Mucosa of rectum (tissue), 2 donors: ENCODE measurements at regions not wholly inside any gene's neighbourhood (a gene's known extent, or its start where the extent isn't known, plus 50 kb on each side); places are given as distances from the start of the nearest gene placed in this dataset.

Source experiments
- H3K27ac ChIP-seq, 2 donors: one replicate each; pipeline ENCODE4 v1.7.0; 2013; ENCODE audit warnings: inconsistent platforms in 2 of 2, low read depth in 2 of 2, low read length in 2 of 2
- H3K27me3 ChIP-seq, 2 donors: one replicate each; pipeline ENCODE4 v1.7.0; 2013; ENCODE audit warnings: low read length in 2 of 2; ENCODE audit not compliant: control insufficient read depth in 2 of 2, insufficient read depth in 2 of 2
- H3K36me3 ChIP-seq, 2 donors: one replicate each; pipeline ENCODE4 v1.7.0; 2013; ENCODE audit warnings: low read length in 2 of 2; ENCODE audit not compliant: control insufficient read depth in 2 of 2, insufficient read depth in 2 of 2
- H3K4me1 ChIP-seq, 2 donors: one replicate each; pipeline ENCODE4 v1.7.0; 2013; ENCODE audit warnings: low read length in 2 of 2, mild to moderate bottlenecking in 1 of 2; ENCODE audit not compliant: control insufficient read depth in 2 of 2, insufficient read depth in 2 of 2
- H3K4me3 ChIP-seq, 2 donors: one replicate each; pipeline ENCODE4 v1.7.0; 2013; ENCODE audit warnings: low read length in 2 of 2
- H3K9ac ChIP-seq, 2 donors: one replicate each; pipeline ENCODE4 v1.7.0; 2013; ENCODE audit warnings: low read length in 2 of 2, low read depth in 1 of 2, mild to moderate bottlenecking in 1 of 2
- H3K9me3 ChIP-seq, 2 donors: one replicate each; pipeline ENCODE4 v1.7.0; 2013; ENCODE audit warnings: low read length in 2 of 2; ENCODE audit not compliant: control insufficient read depth in 2 of 2
- donor health status: healthy.
- donor health status: Normal muscosa, but diverticular disease.

DNA sequence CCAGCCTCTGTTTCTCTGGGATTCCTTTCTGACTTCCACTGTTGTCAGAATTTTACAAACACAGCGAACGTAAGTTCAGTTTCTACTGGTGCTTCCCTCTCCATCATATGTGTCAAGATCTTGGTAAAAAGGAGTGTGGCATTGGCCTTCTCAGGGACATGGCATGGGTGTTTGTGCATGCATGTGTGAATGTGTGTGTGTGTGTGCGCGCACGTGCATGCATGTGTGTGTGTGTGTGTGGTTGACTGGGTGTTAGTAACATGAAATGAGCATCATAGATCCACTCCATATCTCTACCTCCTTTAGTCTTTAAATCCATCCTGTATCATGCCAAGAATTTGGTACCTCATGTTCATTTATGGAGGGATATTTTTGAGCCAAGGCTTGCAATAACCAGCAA, 411.3 kb downstream of the NPHP4 start:
- H3K36me3 ChIP-seq = no peaks in the 10 kb centered on the region
- H3K4me3 ChIP-seq = no peak overlapping the region
- no peaks in the 10 kb centered on the region for H3K9me3 ChIP-seq
- no peaks in the 10 kb centered on the region for H3K4me1 ChIP-seq
- H3K27ac ChIP-seq = no peak overlapping the region
- H3K27me3 ChIP-seq = peaks cover 0 to 1% of the 10 kb centered on the region in 2 donors
- H3K9ac ChIP-seq = no peak overlapping the region

DNA sequence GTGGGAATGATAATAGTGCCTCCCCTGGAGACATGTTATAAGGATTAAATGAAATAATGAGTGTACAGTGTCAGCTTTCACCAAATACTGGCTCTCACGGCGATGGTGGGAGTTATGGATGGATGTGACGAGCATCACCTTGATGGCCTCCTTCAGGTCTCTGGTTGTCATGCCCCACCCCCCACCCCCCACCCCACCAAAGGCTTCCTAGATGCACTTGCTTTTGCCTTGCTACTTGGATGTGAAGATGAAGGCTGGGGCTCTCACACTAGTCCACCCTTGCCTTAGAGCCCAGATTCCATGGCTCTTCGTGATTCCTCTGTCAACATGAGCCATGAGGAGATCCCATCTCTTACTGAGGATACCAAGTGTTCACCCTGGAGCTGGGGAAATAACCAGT, 412.3 kb downstream of the NPHP4 start:
- Histone ChIP-seq H3K36me3 (no peaks in the 10 kb centered on the region), H3K27ac (no peak overlapping the region), H3K4me1 (no peaks in the 10 kb centered on the region), H3K9me3 (no peaks in the 10 kb centered on the region), H3K27me3 (peaks cover 0 to 1% of the 10 kb centered on the region in 2 donors), H3K4me3 (no peak overlapping the region), H3K9ac (no peak overlapping the region)

DNA sequence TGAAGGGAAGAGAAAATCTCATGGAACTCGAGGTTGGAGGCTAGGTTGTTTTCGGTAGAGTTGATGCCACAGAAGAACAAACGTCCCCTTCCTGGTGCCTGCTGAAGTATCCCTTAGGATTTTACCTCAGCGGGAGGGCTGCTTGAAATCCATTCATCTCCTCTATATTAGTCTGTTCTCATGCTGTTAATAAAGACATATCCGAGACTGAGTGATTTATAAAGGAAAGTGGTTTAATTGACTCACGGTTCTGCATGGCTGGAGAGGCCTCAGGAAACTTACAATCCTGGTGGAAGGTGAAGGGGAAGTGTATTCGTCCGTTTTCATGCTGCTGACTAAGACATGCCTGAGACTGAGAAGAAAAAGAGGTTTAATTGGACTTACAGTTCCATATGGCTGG, 413.5 kb downstream of the NPHP4 start:
- Histone ChIP-seq H3K27ac (no peak overlapping the region), H3K27me3 (peaks cover 0 to 1% of the 10 kb centered on the region in 2 donors)

DNA sequence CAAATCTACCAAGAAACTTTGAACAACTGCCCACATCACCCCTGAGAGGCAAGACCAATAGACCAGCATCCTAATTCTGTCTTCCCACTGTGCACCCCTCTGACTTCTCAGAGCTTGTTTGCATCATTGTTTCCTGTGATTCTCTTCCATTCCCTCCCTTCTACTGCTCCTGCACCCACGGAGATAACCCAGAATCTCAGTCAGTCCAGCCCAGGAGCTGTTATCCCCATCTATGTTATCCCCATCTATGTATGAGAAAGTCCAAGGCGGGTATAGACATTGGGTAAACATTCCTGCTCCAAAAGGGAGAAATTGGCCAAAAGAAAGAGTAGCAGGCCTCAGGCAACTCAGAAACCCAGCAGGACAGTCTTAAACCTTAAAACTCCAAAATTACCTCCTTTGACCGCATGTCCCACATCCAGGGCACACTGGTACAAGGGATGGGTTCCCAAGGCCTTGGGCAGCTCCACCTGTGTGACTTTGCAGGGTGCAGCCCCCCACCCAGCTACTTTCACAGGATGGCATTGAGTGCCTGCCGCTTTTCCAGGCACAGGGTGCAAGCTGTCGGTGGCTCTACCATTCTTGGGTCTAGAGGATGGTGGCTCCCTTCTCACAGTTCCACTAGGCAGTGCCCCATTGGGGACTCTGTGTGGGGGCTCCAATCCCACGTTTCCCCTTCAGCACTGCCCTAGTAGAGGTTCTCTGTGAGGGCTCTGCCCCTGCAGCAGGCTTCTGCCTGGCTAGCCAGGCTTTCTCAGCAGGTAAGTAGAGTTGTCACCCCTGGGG, 414.8 kb downstream of the NPHP4 start:
- H3K4me1 ChIP-seq = no peaks in the 10 kb centered on the region
- H3K27me3 ChIP-seq = peaks cover 0 to under 1% of the 10 kb centered on the region in 2 donors
- no peak overlapping the region for H3K9ac ChIP-seq
- no peak overlapping the region for H3K27ac ChIP-seq
- H3K4me3 ChIP-seq = no peak overlapping the region
- no peaks in the 10 kb centered on the region for H3K36me3 ChIP-seq
- H3K9me3 ChIP-seq = no peaks in the 10 kb centered on the region

More for the DNA sequence above, 413.5 kb downstream of the NPHP4 start:
- no peak overlapping the region for H3K9ac ChIP-seq
- H3K4me3 ChIP-seq = no peak overlapping the region
- no peaks in the 10 kb centered on the region for H3K9me3 ChIP-seq
- H3K4me1 ChIP-seq = no peaks in the 10 kb centered on the region
- no peaks in the 10 kb centered on the region for H3K36me3 ChIP-seq

DNA sequence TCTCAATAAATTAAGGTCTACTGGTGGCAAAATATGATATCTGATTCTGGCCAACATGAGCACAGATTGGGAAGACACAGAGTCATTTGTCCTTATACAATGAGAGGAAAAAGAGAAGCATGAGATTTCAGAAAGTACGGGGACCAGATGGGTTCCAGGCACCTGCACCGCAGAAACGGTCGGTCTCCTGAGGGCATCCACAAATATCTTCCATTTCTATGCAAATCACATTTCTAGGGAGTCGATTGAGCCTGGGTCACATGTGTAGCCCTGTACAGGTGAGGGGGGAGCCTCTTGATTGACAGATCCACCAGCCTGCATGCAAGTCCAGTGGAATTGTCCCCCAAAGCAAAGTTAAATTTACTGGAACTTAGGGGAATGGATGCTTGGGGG, 415.6 kb downstream of the NPHP4 start:
- H3K27ac ChIP-seq = no peak overlapping the region
- H3K36me3 ChIP-seq = no peaks in the 10 kb centered on the region
- H3K9me3 ChIP-seq = no peaks in the 10 kb centered on the region
- no peaks in the 10 kb centered on the region for H3K27me3 ChIP-seq
- H3K4me3 ChIP-seq = no peak overlapping the region
- H3K9ac ChIP-seq = no peak overlapping the region
- no peaks in the 10 kb centered on the region for H3K4me1 ChIP-seq

DNA sequence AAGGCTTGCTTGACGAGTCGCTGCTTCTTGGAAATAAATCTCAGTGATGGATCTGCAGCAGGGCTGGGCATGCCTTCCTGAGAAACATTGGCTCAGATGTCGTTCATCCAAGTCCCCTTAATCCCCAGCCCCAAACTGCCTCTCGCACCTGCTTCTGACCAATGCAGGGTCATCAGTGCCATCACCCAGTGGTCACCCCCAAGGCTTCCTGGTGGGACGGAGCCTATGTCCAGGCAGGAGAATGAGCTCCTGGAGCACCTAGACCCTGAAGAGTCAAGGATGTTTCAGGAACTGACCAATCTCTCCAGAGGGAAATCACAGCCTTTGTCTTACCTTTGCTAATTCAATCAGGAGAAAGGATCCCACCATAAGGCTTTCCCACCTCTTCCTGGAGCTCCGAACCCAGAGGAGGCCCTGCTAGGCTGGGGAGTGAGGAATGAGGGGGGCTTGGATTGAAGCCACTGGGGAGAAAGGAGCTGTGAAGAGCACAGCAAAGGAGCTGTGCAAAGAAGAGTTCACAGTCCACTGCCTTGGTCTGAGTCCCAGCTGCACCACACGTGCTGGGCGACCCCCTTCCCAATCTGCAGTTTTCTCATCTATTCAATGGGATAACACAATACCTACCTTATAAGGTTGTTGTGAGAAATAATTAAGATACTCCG, 416.1 kb downstream of the NPHP4 start:
- Histone ChIP-seq H3K27ac (no peak overlapping the region), H3K9me3 (no peaks in the 10 kb centered on the region), H3K9ac (no peak overlapping the region), H3K4me3 (no peak overlapping the region), H3K27me3 (no peaks in the 10 kb centered on the region), H3K4me1 (no peaks in the 10 kb centered on the region), H3K36me3 (no peaks in the 10 kb centered on the region)

DNA sequence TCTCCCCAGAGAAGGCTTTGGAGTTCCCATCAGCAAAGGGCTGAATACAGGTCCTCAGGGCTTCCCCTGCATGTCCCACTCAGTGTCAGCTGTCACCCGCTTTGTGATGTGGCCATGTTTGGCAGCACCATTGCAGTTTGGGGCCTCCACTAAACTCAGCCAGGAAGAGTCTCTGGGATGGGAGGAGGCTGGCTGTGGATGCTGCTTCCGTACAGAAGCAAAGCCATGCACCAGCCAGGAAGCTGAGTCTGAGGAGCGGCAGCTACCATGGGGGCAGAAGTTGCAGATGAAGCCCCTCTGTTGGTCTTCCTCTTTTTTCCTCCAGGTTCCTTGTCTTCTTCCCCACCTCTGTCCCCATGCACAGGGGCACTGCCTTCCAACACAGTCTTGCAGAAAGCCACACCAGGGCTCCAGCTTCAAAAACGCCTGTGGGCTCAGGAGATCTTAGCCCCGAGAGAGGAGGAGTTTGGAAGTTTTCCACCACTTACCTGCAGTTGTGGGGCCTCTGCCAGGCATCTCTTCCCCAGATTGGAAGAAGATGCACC, 416.8 kb downstream of the NPHP4 start:
- no peaks in the 10 kb centered on the region for H3K36me3 ChIP-seq
- H3K9me3 ChIP-seq = no peaks in the 10 kb centered on the region
- no peaks in the 10 kb centered on the region for H3K4me1 ChIP-seq
- no peak overlapping the region for H3K4me3 ChIP-seq
- H3K9ac ChIP-seq = no peak overlapping the region
- no peak overlapping the region for H3K27ac ChIP-seq
- H3K27me3 ChIP-seq = no peaks in the 10 kb centered on the region

DNA sequence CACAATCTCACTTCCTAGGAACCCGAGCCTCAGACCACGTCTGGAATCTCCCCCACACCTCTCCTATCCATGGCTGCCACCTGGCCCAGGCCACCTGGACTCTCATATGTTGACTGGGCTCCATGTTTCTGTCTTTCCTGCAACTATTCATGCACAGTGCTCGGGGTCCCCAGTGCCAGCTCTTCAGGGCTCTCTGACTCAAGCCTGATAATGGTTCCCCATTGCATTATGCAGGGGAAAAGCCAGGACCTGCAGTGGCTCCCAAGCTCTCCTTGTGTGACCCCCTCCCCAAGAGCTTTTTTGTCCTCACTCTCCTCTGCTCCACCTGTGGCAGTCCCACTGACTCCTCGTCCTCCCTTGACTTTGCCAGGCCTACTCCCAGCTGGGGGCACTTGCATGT, 417.6 kb downstream of the NPHP4 start:
- Histone ChIP-seq H3K4me3 (no peak overlapping the region), H3K27me3 (no peaks in the 10 kb centered on the region), H3K36me3 (no peaks in the 10 kb centered on the region), H3K9ac (no peak overlapping the region), H3K4me1 (no peaks in the 10 kb centered on the region), H3K27ac (no peak overlapping the region), H3K9me3 (peaks cover 0 to 2% of the 10 kb centered on the region in 2 donors)

DNA sequence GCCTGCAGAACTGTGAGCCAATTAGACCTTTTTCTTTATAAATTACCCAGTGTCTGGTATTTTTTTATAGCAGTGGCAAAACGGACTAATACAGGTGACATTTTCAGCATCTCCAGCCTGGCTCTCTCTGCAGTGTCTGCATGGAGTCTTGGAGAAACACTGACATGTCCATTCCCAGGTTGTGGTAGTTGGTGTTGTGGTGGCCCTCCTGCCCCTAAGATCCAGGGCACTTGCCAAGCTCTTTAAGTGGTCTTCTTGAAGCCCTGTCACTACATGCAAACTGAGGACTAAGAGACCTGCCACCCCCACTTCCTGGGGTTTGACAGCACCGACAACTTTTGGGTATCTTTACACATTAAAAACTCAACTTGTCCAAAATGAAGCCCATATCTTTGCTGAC, 419.4 kb downstream of the NPHP4 start:
- Histone ChIP-seq H3K27me3 (no peaks in the 10 kb centered on the region), H3K27ac (no peak overlapping the region), H3K9me3 (peaks cover 0 to 2% of the 10 kb centered on the region in 2 donors), H3K4me1 (no peaks in the 10 kb centered on the region), H3K4me3 (no peak overlapping the region), H3K36me3 (no peaks in the 10 kb centered on the region), H3K9ac (no peak overlapping the region)

DNA sequence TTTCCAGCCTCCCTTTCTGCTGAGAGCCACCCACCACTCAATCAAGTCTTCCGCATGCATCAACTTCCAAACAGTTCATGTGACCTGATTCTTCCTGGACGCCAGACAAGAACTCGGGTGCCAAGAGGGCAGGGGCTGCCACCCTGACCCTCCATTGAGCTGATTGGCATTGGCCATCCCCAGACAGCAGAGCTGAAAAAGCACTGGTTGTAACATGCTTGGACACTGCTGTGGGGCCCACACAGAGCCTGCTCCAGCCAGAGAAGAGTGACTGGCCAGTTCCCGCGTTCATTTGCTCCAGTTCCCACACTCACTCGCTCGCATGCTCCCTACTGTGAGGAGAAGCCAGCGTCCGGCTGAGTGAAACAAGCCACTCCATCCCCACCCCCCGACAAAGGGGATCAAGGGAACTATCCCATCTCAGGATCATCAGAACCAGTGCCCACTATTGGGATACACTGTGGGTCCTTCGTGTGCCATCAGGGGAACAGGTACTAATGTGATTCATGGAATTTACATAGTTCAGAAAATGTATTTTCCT, 420.3 kb downstream of the NPHP4 start:
- Histone ChIP-seq H3K4me1 (no peaks in the 10 kb centered on the region), H3K36me3 (no peaks in the 10 kb centered on the region), H3K27me3 (no peaks in the 10 kb centered on the region), H3K4me3 (no peak overlapping the region), H3K9ac (no peak overlapping the region), H3K27ac (no peak overlapping the region), H3K9me3 (peaks cover 0 to 2% of the 10 kb centered on the region in 2 donors)
